Gastroesophageal sphincter (tissue), 3 donors: ENCODE measurements at regions not wholly inside any gene's neighbourhood (a gene's known extent, or its start where the extent isn't known, plus 50 kb on each side); places are given as distances from the start of the nearest gene placed in this dataset.

Experiments
- EP300 ChIP-seq: sonication (generic); formaldehyde crosslinking; IDR thresholded peaks from one replicate; pipeline ENCODE4 v1.6.1; 2017; ENCODE audit warnings: antibody characterized with exemption, mild to moderate bottlenecking
- POLR2A ChIP-seq, 2 donors: fragments of 450-650 bp; IDR thresholded peaks; one replicate each; pipeline ENCODE4 v1.6.1; 2017; ENCODE audit warnings: antibody characterized with exemption in 2 of 2, mild to moderate bottlenecking in 2 of 2, moderate library complexity in 1 of 2
- TF ChIP-seq, protein P1 (sequence below), 4 experiments: fragments of 200-600 bp in 2 of 4; fragments of 450-650 bp in 2 of 4; sonication (generic) in 1 of 4; IDR thresholded peaks; one replicate each; pipeline ENCODE4 v1.5.1; 2017 to 2019; ENCODE audit warnings: antibody characterized with exemption in 4 of 4, mild to moderate bottlenecking in 2 of 4, moderate library complexity in 2 of 4

DNA sequence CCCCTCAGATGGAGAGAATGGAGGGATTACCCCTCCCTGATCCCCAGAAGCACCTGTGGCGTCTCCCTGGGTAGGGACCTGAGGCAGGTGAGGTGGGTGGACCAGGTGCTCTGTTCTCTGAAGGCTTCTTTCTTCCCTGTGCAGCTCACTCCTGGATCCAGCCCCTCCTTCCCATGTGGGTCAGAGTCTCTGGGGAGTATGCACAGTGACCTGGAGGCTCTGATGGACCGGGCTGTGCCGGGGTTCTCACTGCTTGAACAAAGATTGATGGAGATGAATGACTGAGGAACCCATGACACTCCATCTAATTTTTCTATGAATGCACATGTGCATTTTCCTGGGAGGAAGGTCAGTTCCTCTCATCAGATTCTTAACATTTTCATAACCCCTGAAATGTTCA is 78.6 kb upstream of the SHANK2 start:
- TF ChIP-seq EP300, result no peak
- TF ChIP-seq, protein P1, sequence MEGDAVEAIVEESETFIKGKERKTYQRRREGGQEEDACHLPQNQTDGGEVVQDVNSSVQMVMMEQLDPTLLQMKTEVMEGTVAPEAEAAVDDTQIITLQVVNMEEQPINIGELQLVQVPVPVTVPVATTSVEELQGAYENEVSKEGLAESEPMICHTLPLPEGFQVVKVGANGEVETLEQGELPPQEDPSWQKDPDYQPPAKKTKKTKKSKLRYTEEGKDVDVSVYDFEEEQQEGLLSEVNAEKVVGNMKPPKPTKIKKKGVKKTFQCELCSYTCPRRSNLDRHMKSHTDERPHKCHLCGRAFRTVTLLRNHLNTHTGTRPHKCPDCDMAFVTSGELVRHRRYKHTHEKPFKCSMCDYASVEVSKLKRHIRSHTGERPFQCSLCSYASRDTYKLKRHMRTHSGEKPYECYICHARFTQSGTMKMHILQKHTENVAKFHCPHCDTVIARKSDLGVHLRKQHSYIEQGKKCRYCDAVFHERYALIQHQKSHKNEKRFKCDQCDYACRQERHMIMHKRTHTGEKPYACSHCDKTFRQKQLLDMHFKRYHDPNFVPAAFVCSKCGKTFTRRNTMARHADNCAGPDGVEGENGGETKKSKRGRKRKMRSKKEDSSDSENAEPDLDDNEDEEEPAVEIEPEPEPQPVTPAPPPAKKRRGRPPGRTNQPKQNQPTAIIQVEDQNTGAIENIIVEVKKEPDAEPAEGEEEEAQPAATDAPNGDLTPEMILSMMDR (IDR thresholded peaks at IDR 0.05), result no peak
- TF ChIP-seq POLR2A (IDR thresholded peaks at IDR 0.05), result no peak
